H9 (cell line): ENCODE measurements at regions not wholly inside any gene's neighbourhood (a gene's known extent, or its start where the extent isn't known, plus 50 kb on each side); places are given as distances from the start of the nearest gene placed in this dataset.

Source experiments
- DNase-seq: peaks from one replicate; pipeline ENCODE4 v3.0.0-alpha.2; 2017
- H2AFZ ChIP-seq: one replicate; pipeline ENCODE4 v1.6.1; 2013; ENCODE audit warnings: mild to moderate bottlenecking, low read length, control low read depth, moderate library complexity
- H2AK5ac ChIP-seq: 2 replicates; pipeline ENCODE4 v1.6.1; 2013; ENCODE audit warnings: low read length, control low read depth, mixed read lengths; ENCODE audit not compliant: insufficient read length
- H2BK120ac ChIP-seq: one replicate; pipeline ENCODE4 v1.6.1; 2013; ENCODE audit warnings: low read depth, mild to moderate bottlenecking, low read length, control low read depth, inconsistent platforms; ENCODE audit not compliant: poor library complexity, severe bottlenecking
- H2BK12ac ChIP-seq: 2 replicates; pipeline ENCODE4 v1.6.1; 2013; ENCODE audit warnings: low read length, control low read depth, mixed read lengths, low read depth; ENCODE audit not compliant: insufficient read length
- H2BK15ac ChIP-seq: 2 replicates; pipeline ENCODE4 v1.6.1; 2013; ENCODE audit warnings: low read depth, low read length, control low read depth
- H2BK20ac ChIP-seq: one replicate; pipeline ENCODE4 v1.6.1; 2013; ENCODE audit warnings: low read depth, mild to moderate bottlenecking, low read length, control low read depth, inconsistent platforms; ENCODE audit not compliant: poor library complexity, severe bottlenecking
- H2BK5ac ChIP-seq: 2 replicates; pipeline ENCODE4 v1.6.1; 2013; ENCODE audit warnings: low read length, control low read depth, mixed read lengths; ENCODE audit not compliant: insufficient read length
- H3K14ac ChIP-seq: 2 replicates; pipeline ENCODE4 v1.6.1; 2013; ENCODE audit warnings: low read length, control low read depth; ENCODE audit not compliant: insufficient read depth
- H3K18ac ChIP-seq: 2 replicates; pipeline ENCODE4 v1.6.1; 2013; ENCODE audit warnings: low read depth, mild to moderate bottlenecking, mixed read lengths, low read length, control low read depth; ENCODE audit not compliant: insufficient read length
- H3K23ac ChIP-seq: 2 replicates; pipeline ENCODE4 v1.6.1; 2013; ENCODE audit warnings: low read length, control low read depth, mixed read lengths, low read depth; ENCODE audit not compliant: insufficient read length
- H3K23me2 ChIP-seq: 2 replicates; pipeline ENCODE4 v1.6.1; 2013; ENCODE audit warnings: low read depth, mild to moderate bottlenecking, mixed read lengths, low read length, control low read depth; ENCODE audit not compliant: insufficient read length, poor library complexity, severe bottlenecking
- H3K27ac ChIP-seq: 2 replicates; pipeline ENCODE4 v1.5.1; 2013; ENCODE audit warnings: low read length, control low read depth, mixed read lengths, low read depth; ENCODE audit not compliant: insufficient read length
- H3K27me3 ChIP-seq: 2 replicates; pipeline ENCODE4 v1.6.1; 2013; ENCODE audit warnings: low read length, control low read depth, inconsistent platforms; ENCODE audit not compliant: insufficient read depth
- H3K4ac ChIP-seq: 2 replicates; pipeline ENCODE4 v1.6.1; 2013; ENCODE audit warnings: low read depth, mild to moderate bottlenecking, control low read depth, inconsistent platforms, low read length, moderate library complexity
- H3K4me1 ChIP-seq: 2 replicates; pipeline ENCODE4 v1.6.1; 2013; ENCODE audit warnings: low read length, control low read depth, inconsistent platforms; ENCODE audit not compliant: insufficient read depth
- H3K4me2 ChIP-seq: 2 replicates; pipeline ENCODE4 v1.6.1; 2013; ENCODE audit warnings: low read length, control low read depth, mixed read lengths; ENCODE audit not compliant: insufficient read length, insufficient read depth
- H3K56ac ChIP-seq: 2 replicates; pipeline ENCODE4 v1.6.1; 2013; ENCODE audit warnings: low read depth, mild to moderate bottlenecking, mixed read lengths, low read length, control low read depth; ENCODE audit not compliant: insufficient read length
- H3K79me1 ChIP-seq: 2 replicates; pipeline ENCODE4 v1.6.1; 2013; ENCODE audit warnings: low read depth, mild to moderate bottlenecking, moderate library complexity, low read length, control low read depth, inconsistent platforms; ENCODE audit not compliant: insufficient read depth, poor library complexity, severe bottlenecking
- H3K79me2 ChIP-seq: 2 replicates; pipeline ENCODE4 v1.6.1; 2013; ENCODE audit warnings: low read length, control low read depth, inconsistent platforms; ENCODE audit not compliant: insufficient read depth
- H3K9ac ChIP-seq: 2 replicates; pipeline ENCODE4 v1.6.1; 2013; ENCODE audit warnings: low read length, control low read depth, mixed read lengths; ENCODE audit not compliant: insufficient read length; ENCODE audit errors: extremely low read depth
- H3K9me3 ChIP-seq: one replicate; pipeline ENCODE4 v1.6.1; 2013; ENCODE audit warnings: low read depth, low read length, inconsistent platforms; ENCODE audit not compliant: control insufficient read depth
- H3T11ph ChIP-seq: one replicate; pipeline ENCODE4 v1.6.1; 2013; ENCODE audit warnings: mild to moderate bottlenecking, low read length, control low read depth, inconsistent platforms
- H4K20me1 ChIP-seq: one replicate; pipeline ENCODE4 v1.6.1; 2013; ENCODE audit not compliant: control insufficient read depth, insufficient read length, insufficient read depth
- H4K5ac ChIP-seq: 2 replicates; pipeline ENCODE4 v1.6.1; 2013; ENCODE audit warnings: low read depth, mild to moderate bottlenecking, mixed read lengths, low read length, control low read depth; ENCODE audit not compliant: insufficient read length
- H4K8ac ChIP-seq: replicated peaks from 2 replicates; pipeline ENCODE4 v1.6.1; 2013; ENCODE audit warnings: low read length, control low read depth, mixed read lengths, low read depth; ENCODE audit not compliant: insufficient read length
- H4K91ac ChIP-seq: 2 replicates; pipeline ENCODE4 v1.6.1; 2013; ENCODE audit warnings: low read depth, mild to moderate bottlenecking, moderate library complexity, mixed read lengths, low read length, control low read depth; ENCODE audit not compliant: insufficient read length
- H3K27ac Mint-ChIP-seq, 3 experiments: 2 replicates in 2 of 3; 3 replicates in 1 of 3; pipeline ENCODE4 v1.8.0; 2020 to 2021; ENCODE audit warnings: mixed read lengths in 3 of 3, mild to moderate bottlenecking in 1 of 3, moderate library complexity in 1 of 3
- H3K27me3 Mint-ChIP-seq: 2 replicates; pipeline ENCODE4 v1.8.0; 2021; ENCODE audit warnings: low read depth, mild to moderate bottlenecking, moderate library complexity, mixed read lengths
- H3K36me3 Mint-ChIP-seq, 3 experiments: 2 replicates in 2 of 3; 3 replicates in 1 of 3; pipeline ENCODE4 v1.8.0; 2020 to 2021; ENCODE audit warnings: low read depth in 3 of 3, mixed read lengths in 3 of 3; ENCODE audit not compliant: insufficient read depth in 1 of 3
- H3K4me1 Mint-ChIP-seq, 2 experiments: 2 replicates each; pipeline ENCODE4 v1.8.0; 2020; ENCODE audit warnings: mixed read lengths in 2 of 2
- H3K4me3 Mint-ChIP-seq, 2 experiments: 2 replicates in 1 of 2; 3 replicates in 1 of 2; pipeline ENCODE4 v1.8.0; 2020 to 2021; ENCODE audit warnings: mild to moderate bottlenecking in 2 of 2, mixed read lengths in 2 of 2, moderate library complexity in 1 of 2
- H3K9me3 Mint-ChIP-seq, 2 experiments: 2 replicates in 1 of 2; 3 replicates in 1 of 2; pipeline ENCODE4 v1.8.0; 2020; ENCODE audit warnings: mild to moderate bottlenecking in 2 of 2, mixed read lengths in 2 of 2, moderate library complexity in 1 of 2
- WGBS: extraction: QIAGEN DNeasy Blood & Tissue Kit; methylation state at CpG from one replicate; pipeline ENCODE4 v1.1.7; 2013; ENCODE audit warnings: missing lambda C conversion rate, low lambda C conversion rate, mixed read lengths; ENCODE audit not compliant: insufficient read length; ENCODE audit errors: extremely low coverage; 5-methylcytosine and 5-hydroxymethylcytosine counted together
- TF ChIP-seq, protein P1 (sequence below): fragments of 200-600 bp; sonication (generic); conservative IDR thresholded peaks from 3 replicates; pipeline ENCODE4 v1.8.0; 2021; ENCODE audit warnings: antibody characterized with exemption, mild to moderate bottlenecking

DNA sequence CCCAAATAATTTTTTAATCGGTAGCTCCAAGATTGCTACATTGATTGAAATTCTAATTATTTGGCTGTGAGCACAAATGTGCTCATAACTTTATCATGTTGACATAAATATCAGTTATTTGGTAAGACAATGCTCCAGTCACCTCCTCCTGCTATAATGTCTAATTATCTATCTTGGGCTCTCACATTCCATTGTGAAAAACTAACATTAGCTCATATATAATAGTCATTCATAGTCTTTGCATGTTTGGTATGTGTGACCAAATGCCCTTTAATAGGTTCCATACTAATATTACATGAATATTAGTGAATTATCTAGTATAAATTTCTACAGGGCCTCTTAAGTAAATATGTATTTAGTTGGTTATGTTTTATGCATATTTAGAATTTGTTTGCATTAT, 185.6 kb upstream of the MCHR2 start:
- no peak overlapping the region for H3K4ac ChIP-seq
- no peak overlapping the region for H4K5ac ChIP-seq
- H3K27ac ChIP-seq = no peak overlapping the region
- H2AK5ac ChIP-seq = no peak overlapping the region
- H2BK12ac ChIP-seq = no peak overlapping the region
- no peak overlapping the region for H3K18ac ChIP-seq
- no peaks in the 10 kb centered on the region for H3K23me2 ChIP-seq
- H3K4me2 ChIP-seq = no peak overlapping the region
- Mint-ChIP-seq H3K27ac (no peak overlapping the region), H3K4me1 (peaks cover 18 to 20% of the 10 kb centered on the region in 2 experiments), H3K36me3 (no peaks in the 10 kb centered on the region), H3K27me3 (no peaks in the 10 kb centered on the region), H3K4me3 (no peak overlapping the region), H3K9me3 (no peaks in the 10 kb centered on the region)
- no peak overlapping the region for H3K56ac ChIP-seq
- no peaks in the 10 kb centered on the region for H3K27me3 ChIP-seq
- H2AFZ ChIP-seq = no peak overlapping the region
- TF ChIP-seq, protein P1, sequence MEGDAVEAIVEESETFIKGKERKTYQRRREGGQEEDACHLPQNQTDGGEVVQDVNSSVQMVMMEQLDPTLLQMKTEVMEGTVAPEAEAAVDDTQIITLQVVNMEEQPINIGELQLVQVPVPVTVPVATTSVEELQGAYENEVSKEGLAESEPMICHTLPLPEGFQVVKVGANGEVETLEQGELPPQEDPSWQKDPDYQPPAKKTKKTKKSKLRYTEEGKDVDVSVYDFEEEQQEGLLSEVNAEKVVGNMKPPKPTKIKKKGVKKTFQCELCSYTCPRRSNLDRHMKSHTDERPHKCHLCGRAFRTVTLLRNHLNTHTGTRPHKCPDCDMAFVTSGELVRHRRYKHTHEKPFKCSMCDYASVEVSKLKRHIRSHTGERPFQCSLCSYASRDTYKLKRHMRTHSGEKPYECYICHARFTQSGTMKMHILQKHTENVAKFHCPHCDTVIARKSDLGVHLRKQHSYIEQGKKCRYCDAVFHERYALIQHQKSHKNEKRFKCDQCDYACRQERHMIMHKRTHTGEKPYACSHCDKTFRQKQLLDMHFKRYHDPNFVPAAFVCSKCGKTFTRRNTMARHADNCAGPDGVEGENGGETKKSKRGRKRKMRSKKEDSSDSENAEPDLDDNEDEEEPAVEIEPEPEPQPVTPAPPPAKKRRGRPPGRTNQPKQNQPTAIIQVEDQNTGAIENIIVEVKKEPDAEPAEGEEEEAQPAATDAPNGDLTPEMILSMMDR = no peak
- H2BK15ac ChIP-seq = no peak overlapping the region
- WGBS = no CpG with 5 or more reads among the region's 1 CpG
- no peak overlapping the region for H4K91ac ChIP-seq
- DNase-seq = no peak
- H3K9ac ChIP-seq = no peak overlapping the region
- H2BK120ac ChIP-seq = no peak overlapping the region
- peaks cover 4% of the 10 kb centered on the region; the same call in 1 of the 2 replicates for H3K4me1 ChIP-seq
- no peak overlapping the region for H2BK20ac ChIP-seq
- H3K9me3 ChIP-seq = no peaks in the 10 kb centered on the region
- H2BK5ac ChIP-seq = no peak overlapping the region
- H4K20me1 ChIP-seq = no peaks in the 10 kb centered on the region
- H3K79me2 ChIP-seq = no peaks in the 10 kb centered on the region
- no peak overlapping the region for H4K8ac ChIP-seq
- no peak overlapping the region for H3T11ph ChIP-seq
- no peak overlapping the region for H3K14ac ChIP-seq
- H3K79me1 ChIP-seq = no peaks in the 10 kb centered on the region
- H3K23ac ChIP-seq = no peak overlapping the region
